Activated CD4-positive, alpha-beta T cell treated with anti-CD3 and anti-CD28 coated beads, Interleukin-2, Interleukin-4, amounts not matched to agents 100 ng/mL and 50 ng/mL, durations not matched to agents 16 hours and 8 hours (primary cell): ENCODE measurements at regions not wholly inside any gene's neighbourhood (a gene's known extent, or its start where the extent isn't known, plus 50 kb on each side); places are given as distances from the start of the nearest gene placed in this dataset.

Source experiments
- DNase-seq: peaks from one replicate; pipeline ENCODE4 v3.0.0-alpha.2; 2020; ENCODE audit warnings: low spot score

DNA sequence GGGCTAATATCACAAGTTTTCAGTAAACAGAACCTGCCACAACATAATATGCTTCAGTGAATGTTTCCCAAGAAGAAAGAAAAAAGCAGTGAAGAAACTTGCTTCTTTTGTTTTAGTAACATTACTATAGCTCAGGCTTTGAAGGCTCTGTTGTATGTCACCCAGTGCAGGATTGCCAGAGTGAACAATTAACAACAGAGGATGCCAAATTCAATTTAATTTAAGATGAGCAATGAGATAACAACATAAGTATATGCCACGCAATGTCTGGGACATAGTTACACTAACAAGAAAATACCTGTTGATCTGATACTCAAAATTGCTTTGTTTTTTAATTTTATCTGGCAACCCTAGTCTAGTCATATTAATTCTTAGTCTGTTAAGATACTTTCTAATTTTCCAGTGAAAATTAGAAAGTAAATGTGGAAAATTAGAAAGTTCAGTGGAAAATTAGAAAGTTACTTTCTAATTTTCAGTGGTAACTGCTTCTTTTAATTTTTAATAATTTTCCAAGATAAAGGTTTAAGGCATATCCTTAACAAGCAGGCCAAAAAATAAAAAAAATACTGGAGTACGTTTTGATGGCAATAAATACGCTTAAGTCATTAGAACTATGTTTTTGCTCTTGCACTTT, 336.3 kb downstream of the SLITRK6 start:
- DNase-seq: no peak

DNA sequence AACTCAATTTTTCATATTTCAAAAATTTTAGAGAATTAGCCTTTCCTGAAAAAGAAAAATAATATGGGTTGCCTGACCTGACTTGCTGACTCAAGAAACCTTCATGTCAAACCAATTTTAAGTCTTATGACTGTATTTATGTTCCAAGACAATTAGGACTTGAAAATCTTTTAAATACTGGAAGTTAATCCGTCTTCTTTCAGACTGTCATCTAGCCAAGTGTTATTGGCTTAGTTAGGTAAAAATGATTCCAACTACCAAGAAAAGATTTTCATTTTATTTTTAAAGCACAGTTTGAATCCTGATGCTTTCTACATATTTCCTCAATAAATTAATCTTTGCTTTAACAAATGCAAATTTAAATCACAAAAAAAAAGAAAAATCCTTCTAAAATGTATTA, 337.6 kb downstream of the SLITRK6 start:
- no peak for DNase-seq

DNA sequence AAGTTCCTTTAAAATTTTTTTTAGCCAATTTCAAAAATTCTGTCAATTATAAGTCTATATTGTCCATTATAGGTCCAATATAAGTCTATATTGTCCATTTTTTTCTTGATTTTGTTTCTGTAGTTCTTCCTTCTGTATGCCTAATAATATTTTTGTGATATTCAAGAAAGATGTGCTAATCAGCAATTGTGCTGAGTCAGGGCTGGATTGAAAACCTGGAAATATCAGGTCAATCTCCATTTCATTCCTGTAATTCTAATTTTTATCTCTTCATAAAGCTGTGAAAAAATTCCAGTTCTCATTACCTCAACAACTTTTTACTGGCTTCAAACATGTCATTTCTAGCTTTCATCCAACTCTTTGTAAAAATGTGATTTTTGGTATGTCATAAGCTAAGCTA, 353.7 kb downstream of the SLITRK6 start:
- DNase-seq: no peak

DNA sequence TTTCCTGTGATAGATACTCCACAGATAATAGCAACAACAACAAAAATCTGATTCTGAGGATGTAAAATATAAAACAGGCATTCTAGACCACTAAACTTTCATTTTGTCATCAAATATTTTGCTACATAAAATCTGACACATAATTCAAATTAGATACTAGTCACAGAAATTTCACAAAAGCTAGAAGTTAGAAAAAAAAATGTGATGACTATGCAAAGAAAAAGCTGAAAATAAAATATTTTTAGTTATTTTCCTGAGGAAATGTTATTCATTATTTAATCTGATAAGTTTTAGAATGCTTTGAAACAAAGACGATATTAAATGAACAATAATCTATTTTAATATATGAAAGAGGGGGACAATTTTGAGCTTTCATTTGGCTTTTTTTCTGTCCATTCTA, 357.2 kb downstream of the SLITRK6 start:
- DNase-seq: no peak

DNA sequence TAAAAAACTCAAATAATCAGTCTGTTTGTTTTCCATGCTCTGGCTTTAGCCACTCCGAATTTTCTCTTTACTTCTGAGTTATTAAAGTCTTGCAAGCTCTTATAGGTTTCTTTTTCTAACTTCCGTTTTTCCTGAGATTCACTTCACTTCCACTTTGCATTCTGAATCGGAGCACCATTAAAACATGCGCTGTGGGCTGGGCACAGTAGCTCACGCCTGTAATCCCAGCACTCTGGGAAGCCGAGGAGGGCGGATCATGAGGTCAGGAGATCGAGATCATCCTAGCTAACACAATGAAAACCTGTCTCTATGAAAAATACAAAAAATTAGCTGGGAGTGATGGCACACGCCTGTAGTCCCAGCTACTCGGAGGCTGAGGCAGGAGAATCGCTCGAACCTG, 357.9 kb downstream of the SLITRK6 start:
- DNase-seq: no peak

DNA sequence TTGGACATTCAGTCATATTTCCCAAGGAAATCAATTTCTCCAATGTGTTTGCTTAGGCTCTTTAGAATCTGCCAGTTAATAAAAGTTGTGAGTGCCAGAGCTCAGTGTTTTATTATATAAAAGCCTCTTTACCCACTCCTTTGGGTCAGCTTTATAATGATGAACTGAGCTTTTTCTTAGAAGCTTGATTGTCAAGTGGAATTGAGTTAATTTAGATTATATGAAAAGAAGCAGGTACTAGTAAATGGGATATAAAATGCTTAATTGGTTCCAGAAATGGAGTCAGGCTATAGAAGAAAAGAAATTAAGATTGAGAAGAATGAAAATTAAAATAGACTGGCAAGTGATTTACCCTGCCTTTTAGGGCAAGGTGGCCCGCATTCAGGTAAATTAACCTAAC, 363.2 kb downstream of the SLITRK6 start:
- no peak for DNase-seq

DNA sequence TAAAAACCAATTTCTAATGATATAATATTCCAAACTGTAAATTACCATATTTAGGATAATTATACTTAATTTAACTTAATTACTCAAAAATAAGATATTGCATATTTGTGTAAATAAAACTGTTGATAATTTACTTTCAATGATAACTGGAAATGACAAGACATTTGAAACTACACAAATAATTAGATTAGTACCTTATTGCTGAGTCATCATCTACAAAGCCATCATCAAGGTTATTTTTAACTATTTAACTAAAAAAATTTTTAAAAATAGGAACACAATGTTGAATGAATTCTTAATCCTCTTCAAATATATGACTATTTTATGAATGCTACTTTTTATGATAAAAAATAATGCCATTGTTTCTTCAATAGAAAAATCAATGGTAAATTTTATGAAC, 364.3 kb downstream of the SLITRK6 start:
- DNase-seq: no peak

DNA sequence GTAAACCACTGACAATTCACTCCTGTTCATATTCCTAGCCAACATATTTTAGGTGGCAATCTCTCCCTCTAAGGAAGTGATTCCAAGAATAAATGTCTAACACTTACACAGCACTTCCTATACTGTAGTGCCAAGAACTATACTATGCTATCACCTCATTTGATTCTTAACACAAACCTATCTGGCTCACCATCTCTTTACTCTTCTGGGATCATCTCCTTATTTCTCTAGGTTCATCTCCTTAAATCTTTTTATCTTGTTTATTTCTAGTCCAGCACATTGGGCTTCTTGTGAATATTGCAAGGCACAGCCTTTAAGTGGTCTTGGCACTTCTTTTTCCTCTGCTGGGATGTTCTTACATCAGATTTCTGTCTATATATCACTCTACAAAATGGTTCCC, 366.3 kb downstream of the SLITRK6 start:
- no peak for DNase-seq

DNA sequence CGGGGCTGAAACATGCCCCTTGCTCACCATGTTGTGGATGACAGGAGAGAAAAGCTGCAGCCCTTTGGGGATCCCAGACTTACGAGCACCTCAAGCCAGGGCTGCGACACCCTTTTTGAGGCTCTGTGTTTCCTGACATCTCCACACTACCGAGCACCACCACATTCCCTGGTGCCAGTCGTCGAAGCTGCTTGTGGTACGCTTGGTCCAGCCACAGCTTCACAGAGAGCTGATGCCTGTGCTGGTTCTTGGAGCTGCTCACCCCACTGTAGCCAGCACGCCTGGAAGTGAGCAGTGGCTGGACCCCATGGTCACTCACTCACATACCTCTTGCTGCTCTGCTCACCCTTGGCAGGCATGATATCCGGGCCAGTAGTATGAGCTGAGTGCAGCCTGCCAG, 367.5 kb downstream of the SLITRK6 start:
- no peak for DNase-seq

DNA sequence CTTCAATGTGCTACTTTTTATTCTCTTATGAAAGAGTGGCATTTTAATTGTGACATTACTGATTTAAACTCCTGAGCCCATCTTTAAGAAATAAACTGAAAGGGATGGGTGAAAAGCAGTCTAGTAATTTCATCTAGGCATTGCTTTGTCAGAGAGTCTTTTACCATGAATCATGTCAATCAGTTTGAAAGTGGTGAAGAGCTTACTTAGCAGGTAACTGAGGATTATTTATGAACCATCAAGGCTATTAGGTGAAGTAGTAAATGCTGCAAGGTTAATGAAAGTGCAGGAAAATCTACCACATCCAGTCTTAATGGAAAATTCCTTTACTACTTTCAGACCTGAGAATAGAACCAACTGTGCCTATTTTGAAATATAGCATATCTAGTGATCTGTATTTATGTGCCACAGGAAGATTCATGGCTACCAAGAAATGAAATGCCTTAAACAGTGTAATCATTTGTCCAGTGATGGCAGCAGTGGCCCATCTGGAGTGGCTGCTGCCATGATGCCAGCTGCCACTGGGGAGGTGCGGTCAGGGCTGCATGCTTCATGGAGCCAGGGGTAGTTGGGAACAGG, 368.9 kb downstream of the SLITRK6 start:
- DNase-seq: no peak

DNA sequence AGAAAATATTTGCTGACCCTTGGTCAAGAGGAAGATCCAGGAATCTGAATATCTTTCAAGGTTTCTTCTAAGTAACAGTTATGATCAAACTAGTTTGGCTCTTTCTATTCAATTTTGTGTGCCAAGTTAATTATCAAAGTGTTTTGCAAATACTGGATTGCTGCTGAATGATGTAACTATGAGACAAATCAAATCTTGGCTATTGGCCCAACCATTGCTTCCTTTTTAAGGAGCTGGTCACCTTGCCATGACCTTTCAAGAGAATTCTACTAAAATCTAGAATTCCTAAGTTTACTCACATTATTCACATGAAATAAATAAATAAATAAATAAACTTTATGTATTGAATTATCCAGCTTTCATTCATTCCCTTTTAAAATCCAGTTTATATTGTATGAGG, 371.8 kb downstream of the SLITRK6 start:
- no peak for DNase-seq

DNA sequence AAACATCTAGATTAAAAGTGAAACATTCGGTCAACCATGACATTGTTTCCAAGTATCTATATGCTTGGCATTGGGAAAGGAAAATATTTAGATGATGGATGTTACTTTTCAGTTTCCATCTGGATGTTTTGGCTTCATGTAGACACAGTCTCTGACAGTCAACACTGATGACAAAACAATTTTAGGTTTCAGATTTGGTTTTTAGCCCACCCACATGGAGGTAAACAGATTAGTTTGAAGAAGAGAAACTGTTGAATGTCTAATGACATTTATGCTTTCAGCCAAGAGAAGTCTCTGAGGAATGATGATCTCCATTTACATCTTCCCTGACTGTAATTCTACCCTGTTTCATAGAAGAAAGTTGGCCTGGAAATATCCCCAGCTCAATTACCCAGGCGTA, 379.1 kb downstream of the SLITRK6 start:
- DNase-seq: no peak

DNA sequence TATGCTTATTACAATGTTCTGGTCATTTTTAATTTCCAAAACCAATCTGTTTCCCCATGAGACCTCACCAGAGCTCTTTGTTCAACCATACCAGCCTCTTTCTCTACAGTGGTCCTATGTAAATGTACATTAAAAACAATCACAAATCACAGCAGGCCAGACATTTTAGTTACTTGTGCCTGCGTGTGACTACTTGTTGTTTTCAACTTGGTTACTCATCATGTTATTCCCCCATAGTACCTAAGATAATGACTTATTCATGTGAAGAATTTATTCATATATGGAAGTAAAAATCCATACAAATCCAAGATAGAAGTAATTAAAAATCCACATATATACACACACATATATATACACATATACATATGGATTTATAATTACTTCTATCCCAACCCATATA, 379.6 kb downstream of the SLITRK6 start:
- no peak for DNase-seq

DNA sequence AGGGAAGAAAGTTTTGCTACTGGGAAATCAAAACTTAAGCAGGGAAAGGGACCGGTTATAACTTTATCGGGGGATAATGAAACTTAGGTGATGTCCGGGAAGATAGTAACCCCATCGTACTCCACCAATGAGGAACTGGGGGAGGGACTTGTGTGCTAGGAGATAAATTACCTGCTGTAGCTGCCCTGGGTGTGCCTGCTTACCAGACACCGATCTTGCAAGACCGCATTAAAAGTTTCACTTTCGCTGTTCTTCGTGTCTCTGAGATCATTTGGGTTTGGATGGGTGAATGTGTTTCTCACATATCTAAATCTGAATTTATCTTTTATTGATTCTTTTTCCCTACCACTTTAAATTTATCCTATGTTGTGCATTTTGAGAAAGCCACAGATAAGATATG, 381.4 kb downstream of the SLITRK6 start:
- no peak for DNase-seq

DNA sequence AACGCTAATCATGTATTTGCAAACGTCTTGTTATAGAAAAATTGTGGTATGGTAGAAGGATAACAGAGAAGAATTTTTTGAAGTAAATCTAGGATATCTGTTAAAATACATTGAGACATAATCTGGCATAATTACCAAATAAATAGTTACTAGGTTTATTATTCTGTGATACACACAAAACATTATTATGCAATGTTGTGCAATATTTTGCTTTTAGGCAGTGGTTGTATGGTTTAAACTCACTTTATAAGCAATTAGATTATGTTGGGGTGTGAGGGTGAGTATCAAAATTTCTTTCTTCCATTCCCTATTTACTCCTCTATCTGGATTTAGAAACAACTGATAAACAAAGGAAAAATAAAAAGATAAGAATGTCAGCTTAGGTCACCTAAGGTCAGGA, 385.6 kb downstream of the SLITRK6 start:
- DNase-seq: no peak

DNA sequence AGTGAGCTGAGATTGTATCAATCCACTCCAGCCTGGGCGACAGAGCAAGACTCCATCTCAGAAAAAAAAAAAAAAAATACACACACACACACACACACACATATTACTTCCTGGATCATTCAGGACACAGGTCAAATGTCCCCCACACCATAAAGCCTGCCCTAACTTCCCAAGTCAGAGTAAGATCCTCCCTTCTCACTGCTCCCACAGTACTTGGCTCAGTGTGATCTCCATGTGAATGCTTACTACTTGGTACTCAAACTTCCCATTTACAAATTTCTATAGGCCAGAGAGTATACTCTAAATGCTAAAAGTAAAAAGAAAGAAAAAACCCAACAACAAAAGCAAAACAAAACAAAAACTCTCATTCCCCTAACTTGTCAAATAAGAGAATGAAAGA, 386.8 kb downstream of the SLITRK6 start:
- no peak for DNase-seq

DNA sequence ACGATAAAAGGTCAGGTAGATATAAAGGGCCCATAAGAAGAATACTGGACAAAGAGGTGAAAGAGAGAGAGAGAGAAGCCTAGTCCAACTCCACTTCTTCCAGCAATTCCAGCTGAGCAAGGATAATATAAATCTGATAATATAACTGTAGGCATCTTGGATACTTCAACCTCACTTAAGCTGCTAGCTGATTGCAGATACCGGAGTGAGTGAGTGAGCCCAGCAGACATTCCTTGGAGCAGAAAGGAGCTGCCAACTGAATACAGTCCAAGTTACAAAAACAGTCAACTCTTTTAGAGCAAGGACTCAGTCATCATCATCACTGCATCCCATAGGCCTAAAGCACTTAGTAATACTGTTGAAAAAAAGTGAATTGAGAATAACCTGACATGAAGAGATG, 387.6 kb downstream of the SLITRK6 start:
- no peak for DNase-seq

DNA sequence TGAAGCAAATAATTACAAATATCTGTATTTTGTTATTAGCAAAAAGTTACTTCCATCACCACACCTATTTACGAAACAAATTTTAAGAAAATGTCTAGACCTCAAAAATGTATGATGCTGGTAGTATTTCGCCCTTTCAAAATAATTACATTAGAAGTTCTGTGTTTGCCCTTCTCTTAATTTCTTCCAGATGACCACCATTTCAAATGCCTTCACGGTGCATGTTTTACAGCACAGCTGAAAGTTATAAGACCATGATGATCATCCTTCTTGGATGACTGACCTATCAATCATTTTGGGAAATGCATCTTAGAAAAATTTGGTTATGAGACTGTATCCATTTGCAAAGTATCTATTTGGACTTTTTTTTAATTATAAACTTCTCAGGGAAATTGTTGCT, 390.8 kb downstream of the SLITRK6 start:
- DNase-seq: no peak

DNA sequence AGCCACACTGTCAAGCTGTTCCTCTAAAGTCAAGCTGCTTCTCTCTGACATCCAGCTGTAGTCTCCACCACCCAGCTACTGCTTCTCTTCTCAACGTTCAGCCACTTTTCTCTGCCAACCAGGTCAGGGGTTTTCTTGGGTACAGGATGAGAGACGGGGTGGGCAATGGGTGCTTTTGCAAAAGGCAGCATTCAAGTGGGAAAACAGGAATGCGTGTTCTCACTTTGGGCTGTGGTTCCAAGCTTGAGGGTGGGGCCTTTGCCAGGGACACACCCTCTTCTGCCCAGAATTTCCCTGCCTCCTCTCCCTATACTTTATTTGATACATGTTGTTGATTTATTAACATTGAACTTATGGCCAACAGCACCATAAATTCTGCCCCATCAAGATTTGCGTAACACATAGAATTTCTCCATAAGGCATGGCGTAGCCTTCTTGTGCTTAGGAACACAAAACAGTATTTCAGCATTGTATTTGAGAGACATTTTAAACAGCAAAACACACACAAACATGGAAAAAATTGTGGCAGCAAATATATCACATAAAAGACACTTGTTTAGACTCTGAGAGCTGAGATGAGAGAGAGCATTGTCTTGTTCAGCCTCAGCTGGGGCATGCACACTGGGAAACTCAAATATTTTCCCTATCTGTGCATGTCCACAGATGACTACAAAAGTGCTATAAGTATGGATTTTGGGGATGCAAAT, 392.8 kb downstream of the SLITRK6 start:
- no peak for DNase-seq

DNA sequence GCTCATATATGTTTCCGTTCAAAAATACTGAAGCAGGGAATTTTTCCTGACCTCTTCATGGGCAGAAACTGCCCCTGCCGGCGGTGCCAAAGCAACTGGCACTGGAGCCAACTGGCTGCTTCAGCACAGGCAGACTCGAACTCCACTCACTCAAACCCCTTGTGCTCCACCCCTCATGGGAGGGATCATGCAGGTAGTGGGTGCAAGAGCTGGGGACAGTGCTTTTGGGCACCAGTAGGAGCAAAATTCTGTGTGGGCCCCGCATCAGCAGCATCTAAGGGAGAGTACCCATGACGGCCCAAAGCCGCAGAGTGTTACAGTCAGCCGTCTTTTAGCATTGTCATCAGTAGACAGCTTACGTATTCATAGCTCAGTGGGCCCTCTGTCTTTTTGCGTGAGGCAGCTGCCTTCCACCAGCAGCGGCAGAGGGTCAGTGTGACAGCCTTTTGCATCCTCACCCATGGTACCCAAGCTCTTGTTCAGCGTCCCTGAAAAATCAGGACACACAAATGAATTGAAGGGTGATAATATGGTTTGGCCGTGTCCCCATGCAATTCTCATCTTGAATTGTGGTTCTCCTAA, 393.8 kb downstream of the SLITRK6 start:
- no peak for DNase-seq

DNA sequence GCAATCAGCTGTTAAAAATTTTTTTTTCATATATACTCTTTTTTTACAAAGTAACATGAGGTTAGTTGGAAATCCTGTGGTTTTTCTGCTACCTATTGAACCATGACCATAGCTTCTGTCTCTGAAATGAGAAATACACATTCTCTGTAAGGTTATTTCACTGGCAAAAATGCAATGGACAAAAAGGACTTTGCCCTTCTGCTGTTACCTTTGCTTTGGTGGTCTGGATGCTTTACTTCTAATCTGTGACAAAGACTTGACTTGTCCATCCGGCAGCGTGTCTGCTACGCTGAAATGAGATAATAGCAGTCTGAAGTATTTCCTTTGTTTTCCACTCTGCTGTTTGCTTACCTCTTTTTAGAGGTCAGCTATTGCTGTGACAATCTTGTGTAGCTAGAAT, 412.8 kb downstream of the SLITRK6 start:
- no peak for DNase-seq

DNA sequence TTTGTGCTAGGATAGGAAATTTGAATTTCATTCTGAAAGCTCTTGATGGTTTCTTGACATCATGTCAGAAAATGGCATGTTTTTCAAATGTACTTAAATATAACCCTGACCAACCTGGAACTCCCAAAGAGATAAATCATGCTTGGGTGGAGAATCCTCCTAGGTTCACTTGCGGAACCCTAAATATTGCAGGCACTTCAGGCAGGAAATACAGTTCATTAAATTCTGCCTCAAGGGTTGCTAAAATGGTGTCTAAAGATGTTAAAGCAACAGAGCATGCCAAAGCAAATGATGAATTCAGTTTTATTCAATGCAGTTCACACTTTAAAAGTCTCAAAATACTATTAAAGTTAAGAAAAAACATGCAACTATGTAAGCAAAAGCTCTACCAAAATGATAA, 415.9 kb downstream of the SLITRK6 start:
- DNase-seq: no peak

DNA sequence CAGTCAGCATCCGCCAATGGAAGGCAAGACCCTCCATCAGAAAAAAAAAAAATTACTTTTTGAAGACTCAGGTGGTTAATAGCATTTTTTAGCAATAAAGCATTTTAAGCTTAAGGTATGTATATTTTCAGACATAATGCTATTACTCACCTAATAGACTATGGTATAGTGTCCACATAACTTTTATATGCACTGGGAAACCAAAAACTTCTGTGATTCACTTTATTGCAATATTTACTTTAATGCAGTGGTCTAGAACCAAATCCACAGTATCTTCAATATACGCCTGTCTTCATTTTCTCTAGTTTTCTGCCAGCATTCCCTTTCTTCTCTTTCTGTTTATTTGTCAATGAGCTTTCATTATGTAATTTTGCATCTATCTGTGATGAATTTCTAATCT, 418.1 kb downstream of the SLITRK6 start:
- no peak for DNase-seq

DNA sequence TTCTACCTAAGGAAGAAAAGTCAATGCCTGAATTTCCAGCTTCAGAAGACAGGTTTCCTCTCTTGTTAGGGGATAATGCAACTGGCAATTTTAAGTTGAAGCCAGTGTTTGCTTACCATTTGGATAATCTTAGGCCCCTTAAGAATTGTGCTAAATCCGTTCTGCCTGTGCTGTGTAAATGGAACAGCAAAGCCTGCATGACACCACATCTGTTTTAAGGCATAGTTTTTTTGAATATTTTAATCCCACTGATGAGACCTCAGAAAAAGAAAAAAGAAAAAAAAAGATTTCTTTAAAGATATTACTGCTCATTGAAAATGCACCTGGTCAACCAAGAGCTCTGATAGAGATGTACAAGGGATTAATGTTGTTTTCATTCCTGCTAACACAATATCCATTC, 419.2 kb downstream of the SLITRK6 start:
- no peak for DNase-seq
